Type B pancreatic cell (in vitro differentiated cells): ENCODE measurements at regions not wholly inside any gene's neighbourhood (a gene's known extent, or its start where the extent isn't known, plus 50 kb on each side); places are given as distances from the start of the nearest gene placed in this dataset.

ENCODE experiments used
- DNase-seq: peaks from one replicate; pipeline ENCODE4 v3.0.0; 2021; ENCODE audit warnings: mixed read lengths; ENCODE audit not compliant: unreplicated experiment; ENCODE audit errors: extremely low spot score
- H3K27ac Mint-ChIP-seq: 2 replicates; pipeline ENCODE4 v1.8.0; 2021; ENCODE audit warnings: mild to moderate bottlenecking, mixed read lengths
- H3K27me3 Mint-ChIP-seq: 2 replicates; pipeline ENCODE4 v1.8.0; 2021; ENCODE audit warnings: mixed read lengths
- H3K36me3 Mint-ChIP-seq: 2 replicates; pipeline ENCODE4 v1.8.0; 2021; ENCODE audit warnings: mixed read lengths
- H3K4me1 Mint-ChIP-seq: one replicate; pipeline ENCODE4 v1.8.0; 2021; ENCODE audit warnings: mixed read lengths; ENCODE audit not compliant: unreplicated experiment
- H3K4me3 Mint-ChIP-seq: 2 replicates; pipeline ENCODE4 v1.8.0; 2021; ENCODE audit warnings: mild to moderate bottlenecking, mixed read lengths
- H3K9me3 Mint-ChIP-seq: 2 replicates; pipeline ENCODE4 v1.8.0; 2021; ENCODE audit warnings: mixed read lengths
- TF ChIP-seq, protein P1 (sequence below): fragments of 200-600 bp; sonication (generic); conservative IDR thresholded peaks from 2 replicates; pipeline ENCODE4 v1.5.0; 2021; ENCODE audit warnings: antibody characterized with exemption, mild to moderate bottlenecking

DNA sequence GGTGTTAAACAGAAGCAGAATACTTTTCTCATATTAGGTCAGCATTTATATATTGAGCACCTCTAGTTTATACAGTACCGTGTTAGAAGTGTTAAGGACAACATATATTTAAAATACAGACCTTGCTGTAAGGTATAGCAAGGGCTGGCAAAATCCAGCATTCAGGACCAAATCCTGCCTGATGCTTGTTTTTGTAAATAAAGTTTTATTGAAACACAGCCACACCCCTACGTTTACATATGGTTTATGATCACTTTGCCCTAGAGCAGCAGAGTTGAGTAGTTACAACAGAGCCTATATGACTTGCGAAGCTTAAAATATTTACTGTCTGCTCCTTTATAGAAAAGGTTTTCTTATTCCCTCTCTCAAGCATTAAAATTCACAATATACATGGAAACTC is 877.3 kb downstream of the MCTP2 start:
- Mint-ChIP-seq H3K4me1 (no peaks in the 10 kb centered on the region), H3K27me3 (no peaks in the 10 kb centered on the region), H3K9me3 (peaks cover 6% of the 10 kb centered on the region), H3K4me3 (no peak overlapping the region), H3K27ac (no peak overlapping the region), H3K36me3 (no peaks in the 10 kb centered on the region)
- DNase-seq = no peak
- TF ChIP-seq, protein P1, sequence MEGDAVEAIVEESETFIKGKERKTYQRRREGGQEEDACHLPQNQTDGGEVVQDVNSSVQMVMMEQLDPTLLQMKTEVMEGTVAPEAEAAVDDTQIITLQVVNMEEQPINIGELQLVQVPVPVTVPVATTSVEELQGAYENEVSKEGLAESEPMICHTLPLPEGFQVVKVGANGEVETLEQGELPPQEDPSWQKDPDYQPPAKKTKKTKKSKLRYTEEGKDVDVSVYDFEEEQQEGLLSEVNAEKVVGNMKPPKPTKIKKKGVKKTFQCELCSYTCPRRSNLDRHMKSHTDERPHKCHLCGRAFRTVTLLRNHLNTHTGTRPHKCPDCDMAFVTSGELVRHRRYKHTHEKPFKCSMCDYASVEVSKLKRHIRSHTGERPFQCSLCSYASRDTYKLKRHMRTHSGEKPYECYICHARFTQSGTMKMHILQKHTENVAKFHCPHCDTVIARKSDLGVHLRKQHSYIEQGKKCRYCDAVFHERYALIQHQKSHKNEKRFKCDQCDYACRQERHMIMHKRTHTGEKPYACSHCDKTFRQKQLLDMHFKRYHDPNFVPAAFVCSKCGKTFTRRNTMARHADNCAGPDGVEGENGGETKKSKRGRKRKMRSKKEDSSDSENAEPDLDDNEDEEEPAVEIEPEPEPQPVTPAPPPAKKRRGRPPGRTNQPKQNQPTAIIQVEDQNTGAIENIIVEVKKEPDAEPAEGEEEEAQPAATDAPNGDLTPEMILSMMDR = no peak

DNA sequence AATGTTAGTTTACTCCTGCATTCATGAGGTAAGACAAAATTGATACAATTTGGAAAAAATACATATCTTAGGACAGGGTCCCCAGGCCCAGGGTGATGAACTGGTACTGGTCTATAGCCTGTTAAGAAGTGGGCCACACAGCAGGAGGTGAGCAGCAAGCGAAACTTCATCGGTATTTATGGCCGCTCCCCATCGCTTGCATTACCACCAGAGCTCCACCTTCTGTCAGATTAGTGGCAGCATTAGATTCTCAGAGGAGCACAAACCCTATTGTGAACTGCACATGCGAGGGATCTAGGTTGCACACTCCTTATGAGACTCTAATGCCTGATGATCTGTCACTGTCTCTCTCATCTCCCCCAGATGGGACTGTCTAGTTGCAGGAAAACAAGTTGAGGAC is 880.6 kb downstream of the MCTP2 start:
- Mint-ChIP-seq H3K27me3 (no peaks in the 10 kb centered on the region), H3K4me3 (no peak overlapping the region), H3K4me1 (no peaks in the 10 kb centered on the region)

DNA sequence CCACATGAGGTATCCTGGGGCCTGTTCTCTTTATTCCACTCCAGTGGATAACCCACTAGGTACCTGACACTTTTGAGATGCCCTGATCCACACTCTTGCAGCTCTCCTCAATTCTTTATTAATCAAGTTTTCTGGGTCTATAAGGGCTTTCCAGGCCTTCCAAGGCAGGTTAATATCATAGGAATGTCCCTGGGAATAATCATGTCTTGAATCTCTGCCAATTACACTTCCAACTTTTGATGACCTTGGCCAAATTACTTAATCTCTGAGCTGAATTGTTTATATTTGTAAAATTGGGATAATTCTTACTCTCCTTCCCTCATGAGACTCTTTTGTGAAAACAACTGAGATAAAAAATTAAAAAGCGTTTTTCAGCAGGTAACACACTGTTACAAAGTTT is 881.7 kb downstream of the MCTP2 start:
- no peaks in the 10 kb centered on the region for H3K27me3 Mint-ChIP-seq
- TF ChIP-seq, protein P1 = no peak
- no peak for DNase-seq
- H3K4me3 Mint-ChIP-seq = no peak overlapping the region
- H3K9me3 Mint-ChIP-seq = peaks cover 6% of the 10 kb centered on the region
- no peak overlapping the region for H3K27ac Mint-ChIP-seq
- H3K36me3 Mint-ChIP-seq = no peaks in the 10 kb centered on the region
- H3K4me1 Mint-ChIP-seq = no peaks in the 10 kb centered on the region

More for the DNA sequence above, 880.6 kb downstream of the MCTP2 start:
- TF ChIP-seq, protein P1 = no peak
- peaks cover 6% of the 10 kb centered on the region for H3K9me3 Mint-ChIP-seq
- no peaks in the 10 kb centered on the region for H3K36me3 Mint-ChIP-seq
- H3K27ac Mint-ChIP-seq = no peak overlapping the region
- DNase-seq = no peak

DNA sequence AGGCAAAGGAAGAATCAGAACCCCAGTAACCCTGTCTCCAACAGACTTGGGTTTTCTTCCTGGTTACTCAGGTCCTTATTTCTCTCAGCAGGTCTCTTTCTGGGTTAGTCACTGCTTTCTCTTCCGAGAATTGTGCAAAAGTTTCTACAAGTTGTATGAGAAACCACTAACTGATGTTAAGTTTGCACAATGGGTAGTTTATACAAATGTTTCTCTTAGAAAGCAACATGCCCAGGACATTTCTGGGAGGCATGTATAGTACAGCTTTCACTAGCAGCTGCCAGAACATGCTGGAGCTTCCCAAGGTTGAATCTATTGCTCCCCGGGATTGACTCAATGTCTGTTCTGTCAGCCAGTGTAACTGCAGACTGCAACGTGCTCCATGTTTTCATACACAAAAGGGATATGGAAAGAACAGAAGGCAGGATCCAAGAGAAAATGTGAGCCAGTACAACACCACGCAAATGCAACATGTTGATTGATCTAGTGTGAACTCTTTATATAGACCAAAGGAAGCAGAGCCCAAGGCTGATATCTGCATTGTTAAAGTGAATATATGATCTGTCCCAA is 887.8 kb downstream of the MCTP2 start:
- TF ChIP-seq, protein P1 = no peak
- Mint-ChIP-seq H3K4me3 (no peak overlapping the region), H3K27me3 (no peaks in the 10 kb centered on the region), H3K9me3 (peaks cover 4% of the 10 kb centered on the region), H3K27ac (no peak overlapping the region), H3K36me3 (no peaks in the 10 kb centered on the region), H3K4me1 (no peaks in the 10 kb centered on the region)
- DNase-seq = no peak

DNA sequence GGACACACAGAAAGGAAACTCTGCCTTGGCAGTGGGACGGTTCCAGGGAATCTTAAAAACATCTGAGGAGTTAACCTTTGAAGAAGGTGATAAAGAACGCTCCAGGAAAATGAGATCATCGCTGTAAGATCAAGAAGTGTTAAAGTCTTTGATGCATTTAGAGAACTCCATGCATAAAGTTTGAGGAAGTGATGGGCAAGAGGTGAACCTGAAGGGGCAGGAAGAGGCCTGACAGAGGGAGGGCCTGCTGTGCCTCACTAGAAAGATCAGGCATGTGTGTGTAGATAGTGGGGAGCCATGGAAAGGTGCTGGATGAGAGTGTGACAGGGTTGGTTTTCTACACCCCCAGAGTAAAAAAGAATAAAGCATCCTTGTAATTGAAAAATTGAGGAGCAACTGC is 889.2 kb downstream of the MCTP2 start:
- Mint-ChIP-seq H3K27me3 (no peaks in the 10 kb centered on the region), H3K4me1 (no peaks in the 10 kb centered on the region), H3K36me3 (no peaks in the 10 kb centered on the region), H3K4me3 (no peak overlapping the region), H3K9me3 (peaks cover 4% of the 10 kb centered on the region), H3K27ac (no peak overlapping the region)
- no peak for DNase-seq
- TF ChIP-seq, protein P1 = no peak

DNA sequence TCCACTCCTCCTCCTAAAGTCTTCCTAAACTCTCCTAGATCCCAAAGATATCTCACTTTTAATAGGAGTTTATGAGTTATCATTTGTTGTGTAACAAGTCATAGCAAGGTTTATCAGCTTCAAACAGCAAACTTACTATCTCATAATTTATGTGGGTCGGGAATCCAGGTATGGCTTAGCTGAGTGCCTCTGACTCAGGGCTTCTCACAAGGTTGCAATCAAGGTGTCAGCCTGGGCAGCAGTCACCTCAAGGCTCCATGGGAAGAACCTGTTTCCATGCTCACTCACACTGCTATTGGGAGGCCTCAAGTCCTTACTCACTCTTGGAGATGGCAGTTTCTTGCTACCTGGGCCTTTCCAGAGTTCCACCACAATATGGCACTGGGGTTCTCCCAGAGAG is 889.8 kb downstream of the MCTP2 start:
- Mint-ChIP-seq H3K36me3 (no peaks in the 10 kb centered on the region), H3K27me3 (no peaks in the 10 kb centered on the region), H3K27ac (no peak overlapping the region), H3K4me3 (no peak overlapping the region), H3K9me3 (peaks cover 4% of the 10 kb centered on the region), H3K4me1 (no peaks in the 10 kb centered on the region)
- DNase-seq = no peak
- TF ChIP-seq, protein P1 = no peak
